GM23248 (cell line): ENCODE measurements at regions not wholly inside any gene's neighbourhood (a gene's known extent, or its start where the extent isn't known, plus 50 kb on each side); places are given as distances from the start of the nearest gene placed in this dataset.

ENCODE experiments used
- EZH2 ChIP-seq: fragments of 200-600 bp; sonication (generic); IDR thresholded peaks from 2 replicates; pipeline ENCODE4 v1.6.1; 2018; ENCODE audit warnings: antibody characterized with exemption, mild to moderate bottlenecking; ENCODE audit not compliant: insufficient read depth, poor library complexity, severe bottlenecking
- EZH2phosphoT487 ChIP-seq: fragments of 200-600 bp; sonication (generic); IDR thresholded peaks from 2 replicates; pipeline ENCODE4 v1.6.1; 2018; ENCODE audit warnings: antibody characterized with exemption, moderate library complexity, mild to moderate bottlenecking, low read depth; ENCODE audit not compliant: insufficient read depth

DNA sequence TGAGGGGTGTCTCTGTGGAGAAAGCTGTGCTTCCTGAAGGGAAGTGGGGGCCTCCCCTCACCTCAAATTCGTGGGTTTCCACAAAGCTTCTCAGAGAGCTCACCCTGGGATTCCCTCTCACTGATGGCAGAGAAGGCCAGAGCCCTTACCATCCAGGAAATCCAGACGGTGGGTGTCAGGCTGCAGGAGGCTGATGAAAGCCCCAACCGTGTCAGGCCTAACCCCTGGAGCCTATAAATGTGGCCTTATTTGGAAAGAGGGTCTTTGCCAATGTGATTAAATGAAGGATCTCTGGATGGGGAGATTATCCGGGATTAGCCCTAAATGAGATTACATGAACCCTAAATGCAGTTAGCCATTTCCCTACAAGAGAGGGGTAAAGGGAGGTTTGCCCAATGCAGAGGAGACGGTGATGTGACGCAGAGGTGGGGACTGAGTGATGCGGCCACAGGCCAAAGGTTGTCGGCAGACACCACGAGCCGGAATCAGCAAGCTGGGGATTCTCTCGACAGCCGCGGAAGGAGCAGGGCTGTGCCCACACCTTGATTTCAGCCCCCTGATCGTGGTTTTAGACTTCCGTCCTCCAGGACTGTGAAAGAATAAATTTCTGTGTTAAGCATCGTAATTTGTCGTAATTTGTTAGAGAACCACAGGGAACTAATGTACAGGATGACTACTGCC, 82.6 kb downstream of the TOMM20 start:
- TF ChIP-seq EZH2 (no peak), EZH2phosphoT487 (no peak)
